PC-9 (cell line): ENCODE measurements at regions not wholly inside any gene's neighbourhood (a gene's known extent, or its start where the extent isn't known, plus 50 kb on each side); places are given as distances from the start of the nearest gene placed in this dataset.

Experiments
- BruUV-seq: library from RNA; stranded (reverse); fragments of 400-500 nt; replicated peaks from 2 replicates; lab custom pipeline; 2021; lab: Mats Ljungman, UMichigan
- CTCF ChIA-PET: fragments of 300-600 bp; sonication (Branson Sonifier 250); formaldehyde crosslinking; loops from one replicate; lab custom pipeline; 2022; ENCODE audit warnings: antibody characterized with exemption; lab: Charles Lee
- POLR2A ChIA-PET: fragments of 300-600 bp; sonication (Branson Sonifier 250); formaldehyde crosslinking; loops from one replicate; lab custom pipeline; 2022; ENCODE audit warnings: antibody characterized with exemption; ENCODE audit not compliant: unreplicated experiment; lab: Charles Lee
- DNase-seq, 2 experiments: peaks; one replicate each; pipeline versions ENCODE4 v3.0.0 to v3.0.0-alpha.2; 2015 to 2022; ENCODE audit warnings: mixed read lengths in 1 of 2
- H2AFZ ChIP-seq: fragments of 200-600 bp; sonication (generic); 2 replicates; pipeline ENCODE4 v1.8.1; 2017; ENCODE audit warnings: antibody characterized with exemption
- H3F3A ChIP-seq: fragments of 200-600 bp; sonication (generic); 2 replicates; pipeline ENCODE4 v1.8.1; 2017; ENCODE audit warnings: antibody characterized with exemption, mild to moderate bottlenecking, low read depth; ENCODE audit not compliant: insufficient read depth
- H3K27ac ChIP-seq: fragments of 200-600 bp; sonication (generic); 2 replicates; pipeline ENCODE4 v1.6.1; 2016; ENCODE audit warnings: mixed run types
- H3K27me3 ChIP-seq: fragments of 200-600 bp; sonication (generic); 2 replicates; pipeline ENCODE4 v1.6.1; 2016; ENCODE audit warnings: low read depth, mixed run types; ENCODE audit not compliant: insufficient read depth
- H3K36me3 ChIP-seq: fragments of 200-600 bp; sonication (generic); 2 replicates; pipeline ENCODE4 v1.6.1; 2016; ENCODE audit warnings: low read depth, mixed run types
- H3K4me1 ChIP-seq: fragments of 200-600 bp; sonication (generic); replicated peaks from 2 replicates; pipeline ENCODE4 v1.6.1; 2016; ENCODE audit warnings: mixed run types; ENCODE audit not compliant: insufficient read depth
- H3K4me2 ChIP-seq: fragments of 200-600 bp; sonication (generic); 2 replicates; pipeline ENCODE4 v1.6.1; 2017; ENCODE audit warnings: mixed run types
- H3K4me3 ChIP-seq: fragments of 200-600 bp; sonication (generic); 2 replicates; pipeline ENCODE4 v1.6.1; 2016; ENCODE audit warnings: mixed run types
- H3K79me2 ChIP-seq: fragments of 200-600 bp; sonication (generic); 2 replicates; pipeline ENCODE4 v1.6.1; 2017; ENCODE audit warnings: low read depth, mixed run types
- H3K9me2 ChIP-seq: fragments of 200-600 bp; sonication (generic); 2 replicates; pipeline ENCODE4 v1.8.1; 2017; ENCODE audit warnings: mild to moderate bottlenecking; ENCODE audit not compliant: insufficient read depth
- H3K9me3 ChIP-seq: fragments of 200-600 bp; sonication (generic); 2 replicates; pipeline ENCODE4 v1.8.1; 2016; ENCODE audit warnings: low read depth; ENCODE audit not compliant: insufficient read depth
- H4K20me1 ChIP-seq: fragments of 200-600 bp; sonication (generic); 2 replicates; pipeline ENCODE4 v1.8.1; 2017; ENCODE audit not compliant: insufficient read depth
- EZH2 ChIP-seq: fragments of 200-600 bp; sonication (generic); IDR thresholded peaks from 2 replicates; pipeline ENCODE4 v1.8.0; 2017; ENCODE audit warnings: antibody characterized with exemption, low read depth
- intact Hi-C: fragments of 100-400 bp; cut with micrococcal nuclease; formaldehyde crosslinking; loops from one replicate; pipeline ENCODE4 v1.10.0; 2022; ENCODE audit not compliant: unreplicated experiment
- TF ChIP-seq, protein P1 (sequence below): fragments of 200-600 bp; sonication (generic); conservative IDR thresholded peaks from 2 replicates; pipeline ENCODE4 v1.6.1; 2017; ENCODE audit warnings: mixed run types, antibody characterized with exemption, mild to moderate bottlenecking, moderate library complexity

DNA sequence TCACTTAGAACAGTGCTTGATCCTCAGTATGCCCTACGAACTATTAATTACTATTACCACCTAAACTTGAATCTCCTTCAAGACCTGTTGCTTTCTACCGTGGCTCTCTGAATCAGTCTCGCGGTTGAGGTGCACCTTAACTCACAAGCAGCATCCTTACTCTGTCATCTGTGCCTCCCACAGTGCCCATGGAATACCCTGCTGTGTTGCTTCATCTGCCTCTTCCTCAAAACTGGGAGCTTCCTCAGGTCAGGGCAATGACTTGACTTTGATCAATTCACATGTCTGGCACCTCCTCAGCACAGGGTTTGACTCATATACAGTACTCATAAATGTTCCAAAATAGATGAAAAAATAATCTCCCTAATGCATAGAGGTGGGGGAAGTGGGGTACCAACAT lies 305.9 kb downstream of the NUAK1 start:
- no peaks in the 10 kb centered on the region for H3K4me1 ChIP-seq
- no peaks in the 10 kb centered on the region for H3K9me2 ChIP-seq
- H3K27ac ChIP-seq: no peak overlapping the region
- H3F3A ChIP-seq: no peaks in the 10 kb centered on the region
- ChIA-PET POLR2A (no interaction called here), CTCF (no interaction called here)
- H3K27me3 ChIP-seq: no peaks in the 10 kb centered on the region
- H3K9me3 ChIP-seq: no peaks in the 10 kb centered on the region
- TF ChIP-seq, protein P1, sequence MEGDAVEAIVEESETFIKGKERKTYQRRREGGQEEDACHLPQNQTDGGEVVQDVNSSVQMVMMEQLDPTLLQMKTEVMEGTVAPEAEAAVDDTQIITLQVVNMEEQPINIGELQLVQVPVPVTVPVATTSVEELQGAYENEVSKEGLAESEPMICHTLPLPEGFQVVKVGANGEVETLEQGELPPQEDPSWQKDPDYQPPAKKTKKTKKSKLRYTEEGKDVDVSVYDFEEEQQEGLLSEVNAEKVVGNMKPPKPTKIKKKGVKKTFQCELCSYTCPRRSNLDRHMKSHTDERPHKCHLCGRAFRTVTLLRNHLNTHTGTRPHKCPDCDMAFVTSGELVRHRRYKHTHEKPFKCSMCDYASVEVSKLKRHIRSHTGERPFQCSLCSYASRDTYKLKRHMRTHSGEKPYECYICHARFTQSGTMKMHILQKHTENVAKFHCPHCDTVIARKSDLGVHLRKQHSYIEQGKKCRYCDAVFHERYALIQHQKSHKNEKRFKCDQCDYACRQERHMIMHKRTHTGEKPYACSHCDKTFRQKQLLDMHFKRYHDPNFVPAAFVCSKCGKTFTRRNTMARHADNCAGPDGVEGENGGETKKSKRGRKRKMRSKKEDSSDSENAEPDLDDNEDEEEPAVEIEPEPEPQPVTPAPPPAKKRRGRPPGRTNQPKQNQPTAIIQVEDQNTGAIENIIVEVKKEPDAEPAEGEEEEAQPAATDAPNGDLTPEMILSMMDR: no peak
- no peak for TF ChIP-seq EZH2
- no peaks in the 10 kb centered on the region for H3K79me2 ChIP-seq
- no peaks in the 10 kb centered on the region for H3K36me3 ChIP-seq
- no peaks in the 10 kb centered on the region for H4K20me1 ChIP-seq
- no peak overlapping the region for H3K4me2 ChIP-seq
- no peak overlapping the region for H3K4me3 ChIP-seq
- intact Hi-C loops: no loop called here
- no TSS peak for BruUV-seq
- H2AFZ ChIP-seq: no peak overlapping the region
- no peak for DNase-seq

DNA sequence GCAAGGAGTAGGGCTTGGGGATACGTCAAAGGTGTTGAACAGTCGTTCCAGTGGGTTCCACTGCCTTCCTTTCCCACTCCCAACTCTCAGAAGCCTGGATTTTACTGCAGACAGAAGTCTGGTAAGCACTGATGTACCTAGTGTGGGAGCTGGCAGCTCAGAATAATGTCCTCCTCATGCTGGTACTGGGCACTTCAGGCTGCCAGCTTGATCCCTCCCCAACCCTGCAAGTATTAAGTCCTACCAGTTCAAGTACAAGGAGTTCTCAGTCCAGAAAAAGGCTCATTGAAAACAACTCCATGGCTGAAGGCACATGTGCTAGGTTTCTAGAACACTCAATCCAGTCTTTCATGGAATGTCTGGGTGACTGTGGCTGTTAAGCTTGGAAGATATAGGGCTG lies 304.3 kb downstream of the NUAK1 start:
- ChIA-PET POLR2A (no interaction called here), CTCF (no interaction called here)
- DNase-seq: no peak
- no peak overlapping the region for H3K27ac ChIP-seq
- no TSS peak for BruUV-seq
- no peaks in the 10 kb centered on the region for H4K20me1 ChIP-seq
- no peaks in the 10 kb centered on the region for H3K4me1 ChIP-seq
- intact Hi-C loops: no loop called here
- no peaks in the 10 kb centered on the region for H3F3A ChIP-seq
- no peaks in the 10 kb centered on the region for H3K36me3 ChIP-seq
- no peak for TF ChIP-seq EZH2
- TF ChIP-seq, protein P1: no peak
- H3K9me2 ChIP-seq: no peaks in the 10 kb centered on the region
- H3K27me3 ChIP-seq: no peaks in the 10 kb centered on the region
- H3K4me2 ChIP-seq: no peak overlapping the region
- no peaks in the 10 kb centered on the region for H3K9me3 ChIP-seq
- H3K4me3 ChIP-seq: no peak overlapping the region
- H2AFZ ChIP-seq: no peak overlapping the region
- H3K79me2 ChIP-seq: no peaks in the 10 kb centered on the region

DNA sequence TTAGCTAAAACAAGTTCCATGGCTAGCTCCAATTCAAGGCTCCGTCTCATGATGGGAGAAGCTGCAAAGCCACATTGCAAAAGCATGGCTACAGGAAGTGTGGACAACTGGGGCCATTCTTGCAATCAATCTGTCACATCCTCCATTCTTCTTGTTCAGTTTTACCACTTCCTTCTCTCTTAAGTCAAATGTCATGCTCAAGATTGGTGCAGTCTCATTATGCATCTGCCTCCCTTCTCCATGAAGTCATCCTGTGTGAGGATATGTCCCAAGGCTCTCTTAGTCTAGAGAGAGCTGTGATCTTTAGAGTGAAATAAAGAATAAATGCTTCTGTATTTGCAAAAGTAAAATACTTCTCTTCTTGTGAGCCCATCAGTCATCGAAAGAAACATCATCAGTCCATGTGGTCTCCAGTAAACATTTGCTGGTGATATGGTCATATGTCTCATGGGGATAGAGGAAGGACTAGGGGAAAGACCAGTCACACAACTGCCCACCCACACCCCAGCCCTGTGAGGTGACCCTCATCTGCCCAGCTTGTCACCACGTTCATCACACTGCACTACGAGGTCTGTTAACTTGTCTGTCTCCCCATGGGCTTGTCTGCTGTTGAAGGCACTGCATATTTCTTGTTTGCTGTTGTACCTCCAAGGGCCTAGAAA lies 303.0 kb downstream of the NUAK1 start:
- Histone ChIP-seq H3K4me1 (no peaks in the 10 kb centered on the region), H3K9me3 (no peaks in the 10 kb centered on the region), H3K4me2 (no peak overlapping the region), H3K27ac (no peak overlapping the region), H3K9me2 (no peaks in the 10 kb centered on the region; the same call in 1 of the 2 replicates), H3K27me3 (no peaks in the 10 kb centered on the region), H3F3A (no peaks in the 10 kb centered on the region), H2AFZ (no peak overlapping the region), H3K4me3 (no peak overlapping the region), H3K36me3 (no peaks in the 10 kb centered on the region), H4K20me1 (no peaks in the 10 kb centered on the region), H3K79me2 (no peaks in the 10 kb centered on the region)
- BruUV-seq: no TSS peak
- no peak for DNase-seq
- CTCF ChIA-PET: no interaction called here
- intact Hi-C loops: no loop called here
- POLR2A ChIA-PET: no interaction called here
- no peak for TF ChIP-seq EZH2
- TF ChIP-seq, protein P1: no peak
